Hepatocyte (in vitro differentiated cells): ENCODE measurements at regions not wholly inside any gene's neighbourhood (a gene's known extent, or its start where the extent isn't known, plus 50 kb on each side); places are given as distances from the start of the nearest gene placed in this dataset.

Experiments
- DNase-seq: peaks from one replicate; pipeline ENCODE4 v3.0.0-alpha.2; 2016; ENCODE audit warnings: low spot score
- H2AFZ ChIP-seq: fragments of 200-600 bp; sonication (generic); 2 replicates; pipeline ENCODE4 v1.6.0; 2016; ENCODE audit warnings: antibody characterized with exemption, mild to moderate bottlenecking
- H3K27ac ChIP-seq: fragments of 200-600 bp; sonication (generic); 2 replicates; pipeline ENCODE4 v1.5.1; 2016; ENCODE audit warnings: mild to moderate bottlenecking
- H3K27me3 ChIP-seq: fragments of 200-600 bp; sonication (generic); 2 replicates; pipeline ENCODE4 v1.6.1; 2016
- H3K36me3 ChIP-seq: fragments of 200-600 bp; sonication (generic); replicated peaks from 2 replicates; pipeline ENCODE4 v1.5.1; 2016; ENCODE audit warnings: low read depth; ENCODE audit not compliant: insufficient read depth
- H3K4me1 ChIP-seq: fragments of 200-600 bp; sonication (generic); 2 replicates; pipeline ENCODE4 v1.5.1; 2016; ENCODE audit warnings: mild to moderate bottlenecking, moderate library complexity; ENCODE audit not compliant: insufficient read depth
- H3K4me2 ChIP-seq: fragments of 200-600 bp; sonication (generic); 2 replicates; pipeline ENCODE4 v1.6.0; 2016
- H3K4me3 ChIP-seq: fragments of 200-600 bp; sonication (generic); 2 replicates; pipeline ENCODE4 v1.5.1; 2016; ENCODE audit warnings: mild to moderate bottlenecking
- H3K79me2 ChIP-seq: fragments of 200-600 bp; sonication (generic); 2 replicates; pipeline ENCODE4 v1.6.0; 2017; ENCODE audit warnings: mild to moderate bottlenecking
- H3K9me2 ChIP-seq: fragments of 200-600 bp; sonication (generic); replicated peaks from 2 replicates; pipeline ENCODE4 v1.6.0; 2017; ENCODE audit warnings: mild to moderate bottlenecking; ENCODE audit not compliant: insufficient read depth
- H3K9me3 ChIP-seq: fragments of 200-600 bp; sonication (generic); 2 replicates; pipeline ENCODE4 v1.5.1; 2016; ENCODE audit warnings: low read depth, mild to moderate bottlenecking
- H4K20me1 ChIP-seq: fragments of 200-600 bp; sonication (generic); 2 replicates; pipeline ENCODE4 v1.6.0; 2016; ENCODE audit warnings: mild to moderate bottlenecking; ENCODE audit not compliant: insufficient read depth, poor library complexity, severe bottlenecking
- CTCF ChIP-seq: fragments of 200-600 bp; sonication (generic); IDR thresholded peaks from 2 replicates; pipeline ENCODE4 v1.5.1; 2016; ENCODE audit warnings: antibody characterized with exemption, mild to moderate bottlenecking; ENCODE audit not compliant: poor library complexity
- EZH2 ChIP-seq: fragments of 200-600 bp; sonication (generic); IDR thresholded peaks from 2 replicates; pipeline ENCODE4 v1.6.1; 2016; ENCODE audit warnings: antibody characterized with exemption, mild to moderate bottlenecking, borderline replicate concordance
- EZH2phosphoT487 ChIP-seq: fragments of 200-600 bp; sonication (generic); IDR thresholded peaks from one replicate; pipeline ENCODE4 v1.6.1; 2018; ENCODE audit warnings: antibody characterized with exemption, mild to moderate bottlenecking, low read depth, moderate library complexity; ENCODE audit not compliant: unreplicated experiment, severe bottlenecking
- WGBS: methylation state at CpG from one replicate; pipeline ENCODE4 v1.1.6; 2016; ENCODE audit warnings: low lambda C conversion rate; ENCODE audit errors: missing lambda C conversion rate; 5-methylcytosine and 5-hydroxymethylcytosine counted together

GRCh38 chr12:126830778-126831680 lies 1435.9 kb upstream of the TMEM132C start:
- WGBS, result 100% methylated on average over 2 of the region's 2 CpGs
- DNase-seq, result no peak
- no peaks in the 10 kb centered on the region for H3K9me2 ChIP-seq
- H2AFZ ChIP-seq, result no peak overlapping the region
- H3K4me2 ChIP-seq, result no peak overlapping the region
- H4K20me1 ChIP-seq, result no peaks in the 10 kb centered on the region
- no peak for TF ChIP-seq EZH2
- TF ChIP-seq CTCF, result no peak
- no peak overlapping the region for H3K4me3 ChIP-seq
- no peaks in the 10 kb centered on the region for H3K9me3 ChIP-seq
- H3K4me1 ChIP-seq, result no peaks in the 10 kb centered on the region
- H3K36me3 ChIP-seq, result no peaks in the 10 kb centered on the region
- H3K27ac ChIP-seq, result no peak overlapping the region
- H3K79me2 ChIP-seq, result no peaks in the 10 kb centered on the region
- no peaks in the 10 kb centered on the region for H3K27me3 ChIP-seq

- no peaks in the 10 kb centered on the region for H3K9me2 ChIP-seq
- no peaks in the 10 kb centered on the region for H3K79me2 ChIP-seq
- H3K27ac ChIP-seq, result no peak overlapping the region
- H4K20me1 ChIP-seq, result no peaks in the 10 kb centered on the region
- TF ChIP-seq EZH2, result no peak
- TF ChIP-seq EZH2phosphoT487, result no peak
- no peak for TF ChIP-seq CTCF
- no peaks in the 10 kb centered on the region for H3K9me3 ChIP-seq
- H3K4me1 ChIP-seq, result no peaks in the 10 kb centered on the region
- H3K36me3 ChIP-seq, result no peaks in the 10 kb centered on the region
- H3K4me2 ChIP-seq, result no peak overlapping the region
- no peak overlapping the region for H3K4me3 ChIP-seq
- no peak overlapping the region for H2AFZ ChIP-seq
- DNase-seq, result no peak
- no peaks in the 10 kb centered on the region for H3K27me3 ChIP-seq
- WGBS, result 70% methylated on average over 2 of the region's 2 CpGs
Measured at GRCh38 chr12:126837697-126838096, 1429.3 kb upstream of the TMEM132C start.

- DNase-seq, result no peak
- Histone ChIP-seq H3K4me3 (no peak overlapping the region), H4K20me1 (no peaks in the 10 kb centered on the region), H3K9me3 (no peaks in the 10 kb centered on the region), H3K4me1 (no peaks in the 10 kb centered on the region), H3K9me2 (no peaks in the 10 kb centered on the region), H3K4me2 (no peak overlapping the region), H3K27me3 (no peaks in the 10 kb centered on the region), H3K36me3 (no peaks in the 10 kb centered on the region), H2AFZ (no peak overlapping the region), H3K27ac (no peak overlapping the region), H3K79me2 (no peaks in the 10 kb centered on the region)
- TF ChIP-seq CTCF, result no peak
- TF ChIP-seq EZH2phosphoT487, result no peak
- no peak for TF ChIP-seq EZH2
- WGBS, result 75% methylated on average over 9 of the region's 9 CpGs
Measured at GRCh38 chr12:126843915-126844669, 1422.9 kb upstream of the TMEM132C start.
